ENCODE measurements at regions not wholly inside any gene's neighbourhood (a gene's known extent, or its start where the extent isn't known, plus 50 kb on each side); places are given as distances from the start of the nearest gene placed in this dataset.
A peak's percentile ranks its signal among the peaks of the same experiment; 100 is the strongest.

- CTCF ChIA-PET: no interaction called here
- POLR2A ChIA-PET: no interaction called here
- no peak overlapping the region for H3K27ac ChIP-seq (ENCODE audit: low read length)
- H3K4me3 ChIP-seq (ENCODE audit: control insufficient read depth in 1 of 2, extremely low read depth in 1 of 2, low read length in 1 of 2): no peak overlapping the region
- ATAC-seq (replicated peaks in 1 of 4) (no peak), DNase-seq (no peak)
- no peaks in the 10 kb centered on the region for H3K9me3 ChIP-seq
- 12% methylated on average over 42 of the region's 50 CpGs for WGBS (ENCODE audit: insufficient coverage)
- no peaks in the 10 kb centered on the region for H3K36me3 ChIP-seq (ENCODE audit: control insufficient read depth in 2 of 2, extremely low read depth in 1 of 2, insufficient read depth in 1 of 2, low read length in 1 of 2)
- no peak overlapping the region for H3K4me3 Mint-ChIP-seq
- no peaks in the 10 kb centered on the region for H3K36me3 Mint-ChIP-seq
- H3K27me3 Mint-ChIP-seq: peaks cover 79 to 90% of the 10 kb centered on the region in 2 donors
- peaks cover 0 to 8% of the 10 kb centered on the region in 2 experiments for H3K4me1 ChIP-seq (ENCODE audit: control insufficient read depth in 1 of 2, extremely low read depth in 1 of 2, insufficient read depth in 2 of 2, low read length in 2 of 2)
- H3K9me3 Mint-ChIP-seq: no peaks in the 10 kb centered on the region
- peaks cover 30 to 84% of the 10 kb centered on the region in 2 experiments for H3K27me3 ChIP-seq (replicated peaks in 1 of 2; ENCODE audit: control insufficient read depth in 2 of 2, extremely low read depth in 1 of 2, insufficient read depth in 2 of 2, low read length in 1 of 2)
- no peak overlapping the region for H3K27ac Mint-ChIP-seq
- peaks cover 25 to 32% (median 28%) of the 10 kb centered on the region in 3 donors for H3K4me1 Mint-ChIP-seq
These were observed 125.3 kb downstream of the TMEM174 start for GRCh38 chr5:73298251-73298771.

DNA sequence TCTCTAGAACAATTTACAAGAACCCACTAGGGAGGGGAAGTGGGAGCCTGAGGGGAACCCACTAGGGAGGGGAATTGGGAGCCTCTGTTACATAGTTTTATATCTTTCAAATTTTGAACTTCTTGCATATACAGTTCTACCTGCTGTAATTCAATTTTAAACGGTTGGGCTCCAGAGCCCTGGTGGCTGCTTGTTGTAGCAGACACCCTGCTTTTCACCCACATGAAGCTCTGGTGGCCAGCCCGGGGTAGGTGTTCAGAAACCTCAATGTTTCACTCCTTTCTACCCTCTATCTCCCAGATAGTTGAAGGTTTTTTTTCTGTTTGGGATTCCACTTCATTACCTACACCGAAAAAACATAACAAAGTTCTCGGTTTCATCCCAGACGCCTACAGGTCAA, 124.4 kb downstream of the TMEM174 start:
- Histone ChIP-seq H3K4me3 (ENCODE audit: control insufficient read depth in 1 of 2, extremely low read depth in 1 of 2, low read length in 1 of 2) (no peak overlapping the region), H3K9me3 (no peaks in the 10 kb centered on the region), H3K36me3 (ENCODE audit: control insufficient read depth in 2 of 2, extremely low read depth in 1 of 2, insufficient read depth in 1 of 2, low read length in 1 of 2) (no peaks in the 10 kb centered on the region), H3K4me1 (ENCODE audit: control insufficient read depth in 1 of 2, extremely low read depth in 1 of 2, insufficient read depth in 2 of 2, low read length in 2 of 2) (peaks cover 0 to 8% of the 10 kb centered on the region in 2 experiments), H3K27ac (ENCODE audit: low read length) (no peak overlapping the region), H3K27me3 (replicated peaks in 1 of 2; ENCODE audit: control insufficient read depth in 2 of 2, extremely low read depth in 1 of 2, insufficient read depth in 2 of 2, low read length in 1 of 2) (peaks cover 26 to 79% of the 10 kb centered on the region in 2 experiments)
- DNase-seq: no peak
- peaks cover 25 to 28% (median 25%) of the 10 kb centered on the region in 3 donors for H3K4me1 Mint-ChIP-seq
- ATAC-seq (replicated peaks in 1 of 4): no peak
- POLR2A ChIA-PET: no interaction called here
- no peak overlapping the region for H3K27ac Mint-ChIP-seq
- H3K4me3 Mint-ChIP-seq: peak overlapping the region in 1 of 3 donors; percentile 31
- H3K27me3 Mint-ChIP-seq: peaks cover 80 to 89% of the 10 kb centered on the region in 2 donors
- CTCF ChIA-PET: interaction anchor here in 1 of 2 donors (0.6 kb wide), 1 partner anchor 260 kb away, joined by 3 read pairs; no protein-coding TSS in a partner anchor
- H3K9me3 Mint-ChIP-seq: no peaks in the 10 kb centered on the region
- H3K36me3 Mint-ChIP-seq: no peaks in the 10 kb centered on the region
- WGBS (ENCODE audit: insufficient coverage): no CpG with 5 or more reads among the region's 5 CpGs

DNA sequence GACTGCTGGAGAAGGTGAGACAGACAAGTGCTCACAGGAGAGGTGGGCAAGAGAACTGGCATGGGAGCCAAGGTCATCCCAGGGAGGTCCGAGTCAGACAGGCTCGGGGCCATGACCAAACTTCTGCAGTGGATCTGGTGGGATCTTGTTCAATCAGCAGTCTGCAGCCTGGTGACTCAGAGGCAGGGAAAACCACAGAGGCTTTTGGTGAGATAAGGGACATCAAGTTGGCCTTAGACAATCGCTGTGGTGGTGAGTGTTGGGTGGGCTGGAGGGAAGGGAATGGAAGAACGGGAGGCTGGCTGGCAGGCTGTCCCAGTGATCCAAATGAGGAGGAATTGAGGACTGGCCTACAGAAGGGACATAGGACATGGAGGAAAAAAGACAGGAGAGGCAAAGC, 123.8 kb downstream of the TMEM174 start:
- Mint-ChIP-seq H3K36me3 (no peaks in the 10 kb centered on the region), H3K27me3 (peaks cover 81 to 88% of the 10 kb centered on the region in 2 donors), H3K9me3 (no peaks in the 10 kb centered on the region), H3K4me3 (no peak overlapping the region), H3K27ac (no peak overlapping the region), H3K4me1 (peaks cover 25% of the 10 kb centered on the region in 3 donors)
- Histone ChIP-seq H3K9me3 (no peaks in the 10 kb centered on the region), H3K4me3 (ENCODE audit: control insufficient read depth in 1 of 2, extremely low read depth in 1 of 2, low read length in 1 of 2) (no peak overlapping the region), H3K27me3 (replicated peaks in 1 of 2; ENCODE audit: control insufficient read depth in 2 of 2, extremely low read depth in 1 of 2, insufficient read depth in 2 of 2, low read length in 1 of 2) (peaks cover 20 to 73% of the 10 kb centered on the region in 2 experiments), H3K4me1 (ENCODE audit: control insufficient read depth in 1 of 2, extremely low read depth in 1 of 2, insufficient read depth in 2 of 2, low read length in 2 of 2) (peaks cover 0 to 8% of the 10 kb centered on the region in 2 experiments), H3K27ac (ENCODE audit: low read length) (no peak overlapping the region), H3K36me3 (ENCODE audit: control insufficient read depth in 2 of 2, extremely low read depth in 1 of 2, insufficient read depth in 1 of 2, low read length in 1 of 2) (no peaks in the 10 kb centered on the region)
- POLR2A ChIA-PET: no interaction called here
- 7% methylated on average over 4 of the region's 4 CpGs for WGBS (ENCODE audit: insufficient coverage)
- DNase-seq: no peak
- no peak for ATAC-seq (replicated peaks in 1 of 4)
- CTCF ChIA-PET: no interaction called here

GRCh38 chr5:73295921-73296320, 122.9 kb downstream of the TMEM174 start:
- no CpG with 5 or more reads among the region's 4 CpGs for WGBS (ENCODE audit: insufficient coverage)

GRCh38 chr5:73295447-73295846, 122.5 kb downstream of the TMEM174 start:
- Histone ChIP-seq H3K4me1 (ENCODE audit: control insufficient read depth in 1 of 2, extremely low read depth in 1 of 2, insufficient read depth in 2 of 2, low read length in 2 of 2) (peaks cover 0 to 8% of the 10 kb centered on the region in 2 experiments), H3K9me3 (no peaks in the 10 kb centered on the region), H3K27me3 (replicated peaks in 1 of 2; ENCODE audit: control insufficient read depth in 2 of 2, extremely low read depth in 1 of 2, insufficient read depth in 2 of 2, low read length in 1 of 2) (peaks cover 24 to 67% of the 10 kb centered on the region in 2 experiments), H3K36me3 (ENCODE audit: control insufficient read depth in 2 of 2, extremely low read depth in 1 of 2, insufficient read depth in 1 of 2, low read length in 1 of 2) (no peaks in the 10 kb centered on the region), H3K4me3 (ENCODE audit: control insufficient read depth in 1 of 2, extremely low read depth in 1 of 2, low read length in 1 of 2) (no peak overlapping the region), H3K27ac (ENCODE audit: low read length) (no peak overlapping the region)
- Mint-ChIP-seq H3K36me3 (no peaks in the 10 kb centered on the region), H3K4me3 (no peak overlapping the region), H3K27me3 (peaks cover 81 to 88% of the 10 kb centered on the region in 2 donors), H3K4me1 (peaks cover 20 to 21% (median 21%) of the 10 kb centered on the region in 3 donors), H3K9me3 (no peaks in the 10 kb centered on the region), H3K27ac (no peak overlapping the region)
- no peak for DNase-seq
- CTCF ChIA-PET: no interaction called here
- WGBS (ENCODE audit: insufficient coverage): no CpG with 5 or more reads among the region's 2 CpGs
- POLR2A ChIA-PET: no interaction called here
- ATAC-seq (replicated peaks in 1 of 4): no peak

More at GRCh38 chr5:73295921-73296320, 122.9 kb downstream of the TMEM174 start:
- ChIA-PET CTCF (no interaction called here), POLR2A (no interaction called here)
- H3K4me3 ChIP-seq (ENCODE audit: control insufficient read depth in 1 of 2, extremely low read depth in 1 of 2, low read length in 1 of 2): no peak overlapping the region
- Mint-ChIP-seq H3K27me3 (peaks cover 81 to 88% of the 10 kb centered on the region in 2 donors), H3K4me3 (no peak overlapping the region), H3K36me3 (no peaks in the 10 kb centered on the region), H3K27ac (no peak overlapping the region), H3K4me1 (peaks cover 25% of the 10 kb centered on the region in 3 donors), H3K9me3 (no peaks in the 10 kb centered on the region)
- ATAC-seq (replicated peaks in 1 of 4) (no peak), DNase-seq (no peak)
- H3K27me3 ChIP-seq (replicated peaks in 1 of 2; ENCODE audit: control insufficient read depth in 2 of 2, extremely low read depth in 1 of 2, insufficient read depth in 2 of 2, low read length in 1 of 2): peaks cover 22 to 71% of the 10 kb centered on the region in 2 experiments
- peaks cover 0 to 8% of the 10 kb centered on the region in 2 experiments for H3K4me1 ChIP-seq (ENCODE audit: control insufficient read depth in 1 of 2, extremely low read depth in 1 of 2, insufficient read depth in 2 of 2, low read length in 2 of 2)
- no peaks in the 10 kb centered on the region for H3K36me3 ChIP-seq (ENCODE audit: control insufficient read depth in 2 of 2, extremely low read depth in 1 of 2, insufficient read depth in 1 of 2, low read length in 1 of 2)
- no peak overlapping the region for H3K27ac ChIP-seq (ENCODE audit: low read length)
- no peaks in the 10 kb centered on the region for H3K9me3 ChIP-seq

DNA sequence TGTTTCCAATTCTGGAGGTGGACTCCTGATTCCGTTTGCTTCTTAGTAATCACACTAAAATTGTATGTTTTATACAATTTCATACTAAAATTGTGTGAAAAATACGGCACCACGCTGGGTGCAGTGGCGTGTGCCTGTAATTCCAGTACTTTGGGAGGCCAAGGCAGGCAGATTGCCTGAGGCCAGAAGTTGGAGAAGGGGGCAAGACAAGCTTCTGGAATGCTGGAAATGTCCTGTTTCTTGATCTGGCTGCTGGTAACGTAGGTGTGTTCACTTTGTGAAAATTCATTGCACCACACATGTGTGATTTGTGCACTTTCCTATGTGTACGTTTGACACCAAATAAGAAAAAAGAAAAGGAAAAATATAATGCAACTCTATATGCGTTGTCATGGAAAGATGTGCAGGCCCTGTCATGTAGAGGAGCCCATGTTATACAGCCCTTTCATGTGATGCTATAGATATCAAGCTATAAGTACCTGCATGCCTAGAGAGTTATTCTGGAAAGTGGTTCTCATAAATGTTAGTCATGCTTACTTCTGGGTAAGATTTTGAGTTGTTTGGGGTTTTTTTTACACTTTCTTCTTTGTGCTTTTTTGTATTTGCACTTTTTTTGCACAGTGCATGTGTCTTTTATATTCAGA, 119.9 kb downstream of the TMEM174 start:
- peaks cover 18 to 54% of the 10 kb centered on the region in 2 experiments for H3K27me3 ChIP-seq (replicated peaks in 1 of 2; ENCODE audit: control insufficient read depth in 2 of 2, extremely low read depth in 1 of 2, insufficient read depth in 2 of 2, low read length in 1 of 2)
- H3K9me3 Mint-ChIP-seq: peaks cover 0 to 3% (median 0%) of the 10 kb centered on the region in 3 donors
- no peak overlapping the region for H3K4me3 ChIP-seq (ENCODE audit: control insufficient read depth in 1 of 2, extremely low read depth in 1 of 2, low read length in 1 of 2)
- H3K9me3 ChIP-seq: no peaks in the 10 kb centered on the region
- CTCF ChIA-PET: no interaction called here
- H3K36me3 Mint-ChIP-seq: no peaks in the 10 kb centered on the region
- no peaks in the 10 kb centered on the region for H3K36me3 ChIP-seq (ENCODE audit: control insufficient read depth in 2 of 2, extremely low read depth in 1 of 2, insufficient read depth in 1 of 2, low read length in 1 of 2)
- no peak overlapping the region for H3K27ac Mint-ChIP-seq
- H3K4me1 ChIP-seq (ENCODE audit: control insufficient read depth in 1 of 2, extremely low read depth in 1 of 2, insufficient read depth in 2 of 2, low read length in 2 of 2): no peaks in the 10 kb centered on the region
- POLR2A ChIA-PET: no interaction called here
- H3K4me3 Mint-ChIP-seq: no peak overlapping the region
- H3K4me1 Mint-ChIP-seq: peaks cover 0 to 6% (median 4%) of the 10 kb centered on the region in 3 donors
- DNase-seq (no peak), ATAC-seq (replicated peaks in 1 of 4) (no peak)
- H3K27me3 Mint-ChIP-seq: peaks cover 75 to 87% of the 10 kb centered on the region in 2 donors
- H3K27ac ChIP-seq (ENCODE audit: low read length): no peak overlapping the region
- WGBS (ENCODE audit: insufficient coverage): 84% methylated on average over 3 of the region's 7 CpGs
